HG03460 (cell line): ENCODE measurements at regions not wholly inside any gene's neighbourhood (a gene's known extent, or its start where the extent isn't known, plus 50 kb on each side); places are given as distances from the start of the nearest gene placed in this dataset.

Experiments used
- ATAC-seq: cut with Tn5 transposase; IDR thresholded peaks from one replicate; pipeline ENCODE4 v1.9.1; 2021; ENCODE audit not compliant: unreplicated experiment

GRCh38 chr2:215517391-215517790, 81.5 kb upstream of the FN1 start:
- ATAC-seq: no peak

GRCh38 chr2:215514516-215514915, 78.6 kb upstream of the FN1 start:
- no peak for ATAC-seq

GRCh38 chr2:215511454-215512346, 75.8 kb upstream of the FN1 start:
- ATAC-seq: no peak

- ATAC-seq: no peak
Measured at GRCh38 chr2:215507836-215508235, 72.0 kb upstream of the FN1 start.

- no peak for ATAC-seq
Measured at GRCh38 chr2:215507136-215507535, 71.3 kb upstream of the FN1 start.

- ATAC-seq: no peak
Measured at GRCh38 chr2:215506604-215506990, 70.7 kb upstream of the FN1 start.

- no peak for ATAC-seq
Measured at GRCh38 chr2:215505044-215505786, 69.3 kb upstream of the FN1 start.

GRCh38 chr2:215504547-215504946, 68.7 kb upstream of the FN1 start:
- no peak for ATAC-seq

GRCh38 chr2:215503381-215503780, 67.5 kb upstream of the FN1 start:
- ATAC-seq: no peak

- no peak for ATAC-seq
Measured at GRCh38 chr2:215500466-215500865, 64.6 kb upstream of the FN1 start.

- no peak for ATAC-seq
Measured at GRCh38 chr2:215499331-215499730, 63.5 kb upstream of the FN1 start.

- no peak for ATAC-seq
Measured at GRCh38 chr2:215498431-215498830, 62.6 kb upstream of the FN1 start.

GRCh38 chr2:215493376-215493775, 57.5 kb upstream of the FN1 start:
- no peak for ATAC-seq

GRCh38 chr2:215489288-215489848, 53.5 kb upstream of the FN1 start:
- ATAC-seq: no peak

- ATAC-seq: no peak
Measured at GRCh38 chr2:215487002-215487372, 51.1 kb upstream of the FN1 start.

- no peak for ATAC-seq
Measured at GRCh38 chr2:215486291-215487001, 50.6 kb upstream of the FN1 start.
